ENCODE measurements at regions not wholly inside any gene's neighbourhood (a gene's known extent, or its start where the extent isn't known, plus 50 kb on each side); places are given as distances from the start of the nearest gene placed in this dataset.

DNA sequence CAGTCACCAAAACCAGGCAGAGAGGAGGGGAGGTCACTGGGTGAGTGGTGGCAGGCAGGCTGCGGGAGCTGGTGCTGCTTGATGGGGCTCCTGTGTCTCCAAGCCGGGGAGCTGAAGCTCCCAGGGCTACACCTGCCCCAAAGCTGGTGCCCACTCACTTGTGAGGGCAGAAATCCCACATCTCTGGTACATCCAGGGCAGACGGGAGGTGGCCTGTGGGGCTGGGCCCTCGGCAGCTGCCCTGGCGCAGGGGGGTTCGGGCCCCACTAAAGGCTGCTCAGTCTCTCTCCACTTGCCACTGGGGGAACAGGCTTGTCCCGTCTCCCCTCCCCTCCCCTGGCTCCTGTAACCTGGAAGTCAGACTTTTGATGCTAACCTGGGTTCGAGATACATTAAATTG, 55.6 kb upstream of the PPARA start:
- H3K4me3 ChIP-seq (ENCODE audit: low read length): no peak overlapping the region
- DNase-seq (ENCODE audit: low read depth): no peak
- TF ChIP-seq, protein P1, sequence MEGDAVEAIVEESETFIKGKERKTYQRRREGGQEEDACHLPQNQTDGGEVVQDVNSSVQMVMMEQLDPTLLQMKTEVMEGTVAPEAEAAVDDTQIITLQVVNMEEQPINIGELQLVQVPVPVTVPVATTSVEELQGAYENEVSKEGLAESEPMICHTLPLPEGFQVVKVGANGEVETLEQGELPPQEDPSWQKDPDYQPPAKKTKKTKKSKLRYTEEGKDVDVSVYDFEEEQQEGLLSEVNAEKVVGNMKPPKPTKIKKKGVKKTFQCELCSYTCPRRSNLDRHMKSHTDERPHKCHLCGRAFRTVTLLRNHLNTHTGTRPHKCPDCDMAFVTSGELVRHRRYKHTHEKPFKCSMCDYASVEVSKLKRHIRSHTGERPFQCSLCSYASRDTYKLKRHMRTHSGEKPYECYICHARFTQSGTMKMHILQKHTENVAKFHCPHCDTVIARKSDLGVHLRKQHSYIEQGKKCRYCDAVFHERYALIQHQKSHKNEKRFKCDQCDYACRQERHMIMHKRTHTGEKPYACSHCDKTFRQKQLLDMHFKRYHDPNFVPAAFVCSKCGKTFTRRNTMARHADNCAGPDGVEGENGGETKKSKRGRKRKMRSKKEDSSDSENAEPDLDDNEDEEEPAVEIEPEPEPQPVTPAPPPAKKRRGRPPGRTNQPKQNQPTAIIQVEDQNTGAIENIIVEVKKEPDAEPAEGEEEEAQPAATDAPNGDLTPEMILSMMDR (IDR thresholded peaks at IDR 0.05; ENCODE audit: insufficient read depth, low read depth, low read length, missing control alignments): no peak

DNA sequence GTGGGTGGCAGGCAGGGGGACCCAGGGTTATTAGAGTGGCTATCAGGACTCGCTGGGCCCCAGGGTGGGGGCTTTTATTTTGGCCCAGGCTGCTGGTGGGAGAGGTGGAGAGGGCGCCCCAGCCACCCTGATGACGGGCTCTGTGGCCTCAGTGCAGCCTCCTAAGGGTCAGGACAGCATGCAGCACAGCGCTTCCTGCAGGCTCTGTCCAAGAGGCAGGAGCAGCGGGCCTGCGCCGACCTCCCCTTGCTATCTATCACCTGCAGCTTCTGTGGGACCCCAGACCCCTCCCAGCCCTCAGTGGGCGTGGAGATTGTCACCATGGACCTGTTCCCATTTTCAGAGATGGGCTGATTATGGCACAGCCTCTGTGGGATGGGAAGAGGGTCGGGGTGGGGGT, 54.3 kb upstream of the PPARA start:
- H3K4me3 ChIP-seq (ENCODE audit: low read length): no peak overlapping the region
- TF ChIP-seq, protein P1 (IDR thresholded peaks at IDR 0.05; ENCODE audit: insufficient read depth, low read depth, low read length, missing control alignments): no peak
- no peak for DNase-seq (ENCODE audit: low read depth)

- H3K4me3 ChIP-seq (ENCODE audit: low read length): no peak overlapping the region
- TF ChIP-seq, protein P1 (IDR thresholded peaks at IDR 0.05; ENCODE audit: insufficient read depth, low read depth, low read length, missing control alignments): no peak
- DNase-seq (ENCODE audit: low read depth): no peak
Measured at GRCh38 chr22:46096706-46097230, 53.6 kb upstream of the PPARA start.

- DNase-seq (ENCODE audit: low read depth): no peak
- TF ChIP-seq, protein P1 (IDR thresholded peaks at IDR 0.05; ENCODE audit: insufficient read depth, low read depth, low read length, missing control alignments): no peak
- no peak overlapping the region for H3K4me3 ChIP-seq (ENCODE audit: low read length)
Measured at GRCh38 chr22:46097268-46097900, 52.9 kb upstream of the PPARA start.

DNA sequence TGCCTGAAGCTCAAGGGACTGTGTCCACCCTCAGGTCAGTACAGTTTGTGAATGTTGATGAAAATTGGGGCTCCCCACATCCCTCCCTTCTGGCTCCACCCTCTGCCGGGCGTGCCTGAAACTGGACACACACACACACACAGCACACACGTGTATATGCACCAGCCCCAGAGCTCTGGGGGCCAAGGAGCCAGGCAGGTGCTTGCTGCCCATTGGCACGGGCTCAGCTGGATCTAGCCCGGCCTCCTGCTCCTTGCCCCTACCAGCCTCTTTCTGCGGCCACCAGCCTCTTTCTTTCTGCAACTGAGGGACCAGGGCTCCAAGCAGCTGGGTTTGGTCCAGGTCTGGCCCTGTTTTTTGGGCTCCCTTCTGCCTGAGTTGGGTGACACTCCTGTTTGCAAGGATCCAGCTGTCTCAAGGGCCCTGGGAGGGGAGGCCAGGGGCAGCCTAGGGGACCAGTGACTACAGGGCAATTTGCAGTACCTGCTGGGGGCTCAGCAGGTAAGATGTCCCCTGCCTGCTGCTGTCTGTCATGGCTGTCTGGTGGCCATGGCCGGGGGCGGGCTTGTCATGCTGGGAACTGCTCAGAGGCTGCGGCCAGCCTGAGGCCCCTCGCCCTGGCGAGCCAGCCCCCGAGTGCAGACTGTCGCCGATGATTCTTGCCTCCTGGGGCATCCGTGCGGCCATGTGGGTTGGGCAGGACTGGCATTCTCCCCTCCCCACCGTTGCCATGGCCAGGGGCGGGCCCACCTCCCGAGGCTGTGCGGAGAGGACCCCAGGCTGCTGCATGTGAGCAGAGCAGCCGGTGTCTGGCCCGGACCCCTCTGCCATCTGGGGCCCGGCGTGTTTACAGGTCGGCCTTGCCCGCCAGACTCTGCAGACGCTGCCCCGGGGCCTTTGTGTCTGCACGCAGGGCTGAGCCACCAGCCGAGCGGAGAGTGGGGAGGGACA, 51.5 kb upstream of the PPARA start:
- DNase-seq (ENCODE audit: low read depth): no peak
- TF ChIP-seq, protein P1 (IDR thresholded peaks at IDR 0.05; ENCODE audit: insufficient read depth, low read depth, low read length, missing control alignments): no peak
- H3K4me3 ChIP-seq (ENCODE audit: low read length): no peak overlapping the region

DNA sequence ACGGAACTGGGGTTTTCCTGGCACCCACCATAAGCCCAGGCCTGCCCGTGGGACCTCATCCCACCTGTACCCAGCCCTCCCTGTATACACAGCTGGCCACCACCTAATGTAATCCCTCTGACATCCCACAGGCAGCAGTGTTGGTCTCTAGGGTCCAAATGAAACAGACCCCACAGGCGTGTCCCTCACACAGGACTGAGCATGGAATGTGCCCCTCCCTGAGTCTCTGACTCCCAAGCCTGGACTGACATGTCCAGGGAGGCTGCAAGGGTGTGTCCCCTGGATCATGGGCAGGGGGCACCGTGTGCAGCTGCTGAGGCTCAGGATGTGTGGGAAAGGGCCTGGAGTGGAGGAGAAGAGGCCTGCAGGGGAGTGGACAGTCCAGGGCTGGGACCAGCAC, 50.6 kb upstream of the PPARA start:
- no peak for DNase-seq (ENCODE audit: low read depth)
- no peak overlapping the region for H3K4me3 ChIP-seq (ENCODE audit: low read length)
- TF ChIP-seq, protein P1 (IDR thresholded peaks at IDR 0.05; ENCODE audit: insufficient read depth, low read depth, low read length, missing control alignments): no peak
